Astrocyte (in vitro differentiated cells and primary cell): ENCODE measurements at regions not wholly inside any gene's neighbourhood (a gene's known extent, or its start where the extent isn't known, plus 50 kb on each side); places are given as distances from the start of the nearest gene placed in this dataset.

Source experiments
- EZH2 ChIP-seq: IDR thresholded peaks from 2 replicates; pipeline ENCODE4 v1.6.1; 2012; ENCODE audit warnings: mild to moderate bottlenecking, low read length, inconsistent platforms; ENCODE audit not compliant: insufficient read depth
- TF ChIP-seq, protein P1 (sequence below): IDR thresholded peaks from 2 replicates; pipeline ENCODE4 v1.5.1; 2011; ENCODE audit warnings: low read depth, mild to moderate bottlenecking, inconsistent platforms, low read length, moderate library complexity; ENCODE audit not compliant: insufficient read depth

DNA sequence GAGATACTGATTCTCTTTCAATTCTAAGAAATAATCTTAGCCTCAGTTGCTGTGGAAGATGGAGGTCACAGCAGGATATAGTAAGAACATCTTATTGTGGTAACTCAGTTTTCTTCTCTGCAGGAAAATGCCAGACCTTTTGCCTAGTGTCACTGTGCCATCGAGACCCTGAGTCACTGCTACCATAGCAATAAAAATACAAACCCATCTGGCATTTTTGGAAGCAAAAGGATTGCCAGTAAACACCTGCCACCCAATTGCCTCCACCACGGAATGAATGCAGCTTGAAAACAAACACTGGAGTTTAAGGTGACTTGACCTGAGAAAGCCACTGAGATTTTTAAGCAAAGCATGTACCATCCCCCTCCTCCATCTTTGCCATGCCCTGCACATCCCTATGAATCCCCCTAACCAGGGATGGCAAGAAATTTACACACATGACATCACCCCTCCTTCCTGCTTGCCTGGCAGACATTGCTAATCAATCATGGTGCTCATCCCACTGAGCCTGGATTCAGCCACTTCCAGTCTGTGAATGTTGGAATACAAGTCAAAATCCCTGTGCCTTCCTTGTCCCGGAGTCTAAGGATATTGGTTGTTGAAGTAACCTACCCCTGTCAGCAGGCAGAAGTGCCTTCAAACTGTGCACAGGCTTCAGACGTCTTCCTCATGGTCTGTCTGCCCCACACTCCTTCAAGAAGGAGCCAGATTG is 59.6 kb upstream of the MAMLD1 start:
- TF ChIP-seq, protein P1, sequence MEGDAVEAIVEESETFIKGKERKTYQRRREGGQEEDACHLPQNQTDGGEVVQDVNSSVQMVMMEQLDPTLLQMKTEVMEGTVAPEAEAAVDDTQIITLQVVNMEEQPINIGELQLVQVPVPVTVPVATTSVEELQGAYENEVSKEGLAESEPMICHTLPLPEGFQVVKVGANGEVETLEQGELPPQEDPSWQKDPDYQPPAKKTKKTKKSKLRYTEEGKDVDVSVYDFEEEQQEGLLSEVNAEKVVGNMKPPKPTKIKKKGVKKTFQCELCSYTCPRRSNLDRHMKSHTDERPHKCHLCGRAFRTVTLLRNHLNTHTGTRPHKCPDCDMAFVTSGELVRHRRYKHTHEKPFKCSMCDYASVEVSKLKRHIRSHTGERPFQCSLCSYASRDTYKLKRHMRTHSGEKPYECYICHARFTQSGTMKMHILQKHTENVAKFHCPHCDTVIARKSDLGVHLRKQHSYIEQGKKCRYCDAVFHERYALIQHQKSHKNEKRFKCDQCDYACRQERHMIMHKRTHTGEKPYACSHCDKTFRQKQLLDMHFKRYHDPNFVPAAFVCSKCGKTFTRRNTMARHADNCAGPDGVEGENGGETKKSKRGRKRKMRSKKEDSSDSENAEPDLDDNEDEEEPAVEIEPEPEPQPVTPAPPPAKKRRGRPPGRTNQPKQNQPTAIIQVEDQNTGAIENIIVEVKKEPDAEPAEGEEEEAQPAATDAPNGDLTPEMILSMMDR: no peak
- TF ChIP-seq EZH2: no peak
